ENCODE measurements at regions not wholly inside any gene's neighbourhood (a gene's known extent, or its start where the extent isn't known, plus 50 kb on each side); places are given as distances from the start of the nearest gene placed in this dataset.

GRCh38 chr12:90098132-90098779 is 389.6 kb upstream of the ATP2B1 start:
- H3K36me3 Mint-ChIP-seq (ENCODE audit: insufficient read depth, unreplicated experiment): no peaks in the 10 kb centered on the region
- no peaks in the 10 kb centered on the region for H3K9me3 Mint-ChIP-seq (ENCODE audit: low read depth, unreplicated experiment)
- TF ChIP-seq CTCF (IDR thresholded peaks at IDR 0.05; ENCODE audit: unreplicated experiment): no peak
- H3K4me1 Mint-ChIP-seq (ENCODE audit: low read depth, unreplicated experiment): peaks cover 29% of the 10 kb centered on the region
- intact Hi-C loops (cut with micrococcal nuclease; ENCODE audit: unreplicated experiment): no loop called here
- H3K27me3 Mint-ChIP-seq (ENCODE audit: unreplicated experiment): no peaks in the 10 kb centered on the region
- H3K27ac Mint-ChIP-seq (ENCODE audit: unreplicated experiment): no peak overlapping the region
- BruUV-seq (replicated peaks): no TSS peak
- H3K4me3 Mint-ChIP-seq (ENCODE audit: low read depth, unreplicated experiment): no peak overlapping the region
- DNase-seq: no peak
- CTCF ChIA-PET: interaction anchor here (0.5 kb wide), 1 partner anchor 131 kb away, joined by 3 read pairs; no protein-coding TSS in a partner anchor

GRCh38 chr12:90091809-90092208 is 383.2 kb upstream of the ATP2B1 start:
- Mint-ChIP-seq H3K9me3 (ENCODE audit: low read depth, unreplicated experiment) (no peaks in the 10 kb centered on the region), H3K27me3 (ENCODE audit: unreplicated experiment) (no peaks in the 10 kb centered on the region), H3K4me3 (ENCODE audit: low read depth, unreplicated experiment) (no peak overlapping the region), H3K36me3 (ENCODE audit: insufficient read depth, unreplicated experiment) (no peaks in the 10 kb centered on the region), H3K4me1 (ENCODE audit: low read depth, unreplicated experiment) (peaks cover 15% of the 10 kb centered on the region), H3K27ac (ENCODE audit: unreplicated experiment) (peak overlapping the region; percentile 90)
- intact Hi-C loops (cut with micrococcal nuclease; ENCODE audit: unreplicated experiment): no loop called here
- TF ChIP-seq CTCF (IDR thresholded peaks at IDR 0.05; ENCODE audit: unreplicated experiment): no peak
- CTCF ChIA-PET: interaction anchor here (0.8 to 1.4 kb wide), 2 partner anchors 11 to 55 kb away, joined by 3 read pairs; no protein-coding TSS in a partner anchor
- no TSS peak for BruUV-seq (replicated peaks)
- DNase-seq: no peak

- H3K27ac Mint-ChIP-seq (ENCODE audit: unreplicated experiment): peak overlapping the region; percentile 90
- intact Hi-C loops (cut with micrococcal nuclease; ENCODE audit: unreplicated experiment): no loop called here
- H3K27me3 Mint-ChIP-seq (ENCODE audit: unreplicated experiment): no peaks in the 10 kb centered on the region
- peaks cover 15% of the 10 kb centered on the region for H3K4me1 Mint-ChIP-seq (ENCODE audit: low read depth, unreplicated experiment)
- no TSS peak for BruUV-seq (replicated peaks)
- DNase-seq: peak; percentile 66
- CTCF ChIA-PET: interaction anchor here (0.6 to 1.4 kb wide), 4 partner anchors 12 to 343 kb away, joined by 3 to 5 read pairs (median 3); no protein-coding TSS in a partner anchor
- H3K4me3 Mint-ChIP-seq (ENCODE audit: low read depth, unreplicated experiment): no peak overlapping the region
- no peaks in the 10 kb centered on the region for H3K36me3 Mint-ChIP-seq (ENCODE audit: insufficient read depth, unreplicated experiment)
- TF ChIP-seq CTCF (IDR thresholded peaks at IDR 0.05; ENCODE audit: unreplicated experiment): no peak
- H3K9me3 Mint-ChIP-seq (ENCODE audit: low read depth, unreplicated experiment): no peaks in the 10 kb centered on the region
Observed at GRCh38 chr12:90090929-90091651, 382.5 kb upstream of the ATP2B1 start.

GRCh38 chr12:90086281-90086680 is 377.6 kb upstream of the ATP2B1 start:
- Mint-ChIP-seq H3K4me1 (ENCODE audit: low read depth, unreplicated experiment) (peaks cover 9% of the 10 kb centered on the region), H3K27ac (ENCODE audit: unreplicated experiment) (no peak overlapping the region), H3K27me3 (ENCODE audit: unreplicated experiment) (no peaks in the 10 kb centered on the region), H3K9me3 (ENCODE audit: low read depth, unreplicated experiment) (no peaks in the 10 kb centered on the region), H3K4me3 (ENCODE audit: low read depth, unreplicated experiment) (no peak overlapping the region), H3K36me3 (ENCODE audit: insufficient read depth, unreplicated experiment) (no peaks in the 10 kb centered on the region)
- no TSS peak for BruUV-seq (replicated peaks)
- no peak for TF ChIP-seq CTCF (IDR thresholded peaks at IDR 0.05; ENCODE audit: unreplicated experiment)
- CTCF ChIA-PET: no interaction called here
- no peak for DNase-seq
- intact Hi-C loops (cut with micrococcal nuclease; ENCODE audit: unreplicated experiment): no loop called here
